ENCODE measurements at regions not wholly inside any gene's neighbourhood (a gene's known extent, or its start where the extent isn't known, plus 50 kb on each side); places are given as distances from the start of the nearest gene placed in this dataset.
A peak's percentile ranks its signal among the peaks of the same experiment; 100 is the strongest.

DNA sequence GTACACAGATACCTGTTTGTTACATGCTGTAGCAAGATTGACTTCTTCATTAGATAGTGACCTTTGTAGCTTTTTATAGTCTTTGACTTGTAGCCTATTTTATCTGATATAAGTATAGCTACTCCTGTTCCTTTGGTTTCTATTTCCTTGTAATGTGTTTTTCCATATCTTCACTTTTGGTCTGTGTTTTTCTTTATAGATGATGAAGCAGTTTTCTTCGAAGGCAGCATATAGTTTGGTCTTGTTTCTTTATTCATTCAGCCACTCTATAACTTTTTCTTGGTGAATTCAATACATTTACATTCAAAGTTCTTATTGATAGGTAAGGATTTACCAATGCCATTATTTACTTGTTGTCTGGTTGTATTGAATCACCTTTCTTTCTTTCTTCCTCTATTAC lies 1357.3 kb upstream of the EYS start:
- no peak for DNase-seq (ENCODE audit: low read depth)
- no peak overlapping the region for H3K4me3 ChIP-seq (replicated peaks; ENCODE audit: low read depth, low read length)
- TF ChIP-seq, protein P1, sequence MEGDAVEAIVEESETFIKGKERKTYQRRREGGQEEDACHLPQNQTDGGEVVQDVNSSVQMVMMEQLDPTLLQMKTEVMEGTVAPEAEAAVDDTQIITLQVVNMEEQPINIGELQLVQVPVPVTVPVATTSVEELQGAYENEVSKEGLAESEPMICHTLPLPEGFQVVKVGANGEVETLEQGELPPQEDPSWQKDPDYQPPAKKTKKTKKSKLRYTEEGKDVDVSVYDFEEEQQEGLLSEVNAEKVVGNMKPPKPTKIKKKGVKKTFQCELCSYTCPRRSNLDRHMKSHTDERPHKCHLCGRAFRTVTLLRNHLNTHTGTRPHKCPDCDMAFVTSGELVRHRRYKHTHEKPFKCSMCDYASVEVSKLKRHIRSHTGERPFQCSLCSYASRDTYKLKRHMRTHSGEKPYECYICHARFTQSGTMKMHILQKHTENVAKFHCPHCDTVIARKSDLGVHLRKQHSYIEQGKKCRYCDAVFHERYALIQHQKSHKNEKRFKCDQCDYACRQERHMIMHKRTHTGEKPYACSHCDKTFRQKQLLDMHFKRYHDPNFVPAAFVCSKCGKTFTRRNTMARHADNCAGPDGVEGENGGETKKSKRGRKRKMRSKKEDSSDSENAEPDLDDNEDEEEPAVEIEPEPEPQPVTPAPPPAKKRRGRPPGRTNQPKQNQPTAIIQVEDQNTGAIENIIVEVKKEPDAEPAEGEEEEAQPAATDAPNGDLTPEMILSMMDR (IDR thresholded peaks at IDR 0.05; ENCODE audit: low read length, missing control alignments), result no peak

DNA sequence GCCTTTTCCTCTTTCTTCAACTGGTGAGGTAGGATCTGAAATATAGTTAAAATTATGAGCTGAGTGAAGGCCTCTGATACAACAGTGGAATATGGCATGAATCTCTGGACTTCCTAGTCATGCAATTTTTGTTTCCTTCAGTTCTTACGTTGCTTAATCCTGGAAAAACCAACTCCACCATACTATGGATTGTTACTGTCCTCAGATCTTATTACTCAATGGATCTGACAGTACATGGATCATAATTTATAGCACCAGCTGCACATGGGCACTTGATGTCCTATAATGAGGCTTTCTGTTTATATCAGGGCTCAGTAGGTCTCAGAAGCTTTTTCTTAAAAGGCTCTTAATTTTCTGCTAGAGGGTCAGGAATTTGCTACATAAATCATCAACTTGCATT lies 1341.0 kb upstream of the EYS start:
- TF ChIP-seq, protein P1 (IDR thresholded peaks at IDR 0.05; ENCODE audit: low read length, missing control alignments), result no peak
- DNase-seq (ENCODE audit: low read depth), result peak; percentile 1
- H3K4me3 ChIP-seq (replicated peaks; ENCODE audit: low read depth, low read length), result no peak overlapping the region

DNA sequence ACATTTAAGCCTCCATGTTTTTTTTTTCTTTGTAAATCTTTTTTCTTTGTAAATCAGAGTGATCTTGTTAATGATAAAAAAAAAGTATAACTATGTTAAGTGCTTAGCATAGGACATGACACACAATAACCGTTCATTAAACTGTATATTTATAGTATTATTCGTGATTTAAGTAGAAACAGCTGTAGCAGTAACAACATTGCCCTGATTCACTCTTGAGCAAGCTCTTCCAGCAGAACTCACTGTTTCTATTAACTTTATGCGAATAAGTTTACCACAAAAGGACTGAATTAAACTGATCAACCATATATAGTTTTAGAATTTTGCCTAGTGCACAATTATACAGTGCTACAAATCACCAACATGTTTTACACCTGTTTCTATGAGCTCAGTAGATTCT lies 1338.0 kb upstream of the EYS start:
- no peak overlapping the region for H3K4me3 ChIP-seq (replicated peaks; ENCODE audit: low read depth, low read length)
- TF ChIP-seq, protein P1 (IDR thresholded peaks at IDR 0.05; ENCODE audit: low read length, missing control alignments), result no peak
- DNase-seq (ENCODE audit: low read depth), result no peak

DNA sequence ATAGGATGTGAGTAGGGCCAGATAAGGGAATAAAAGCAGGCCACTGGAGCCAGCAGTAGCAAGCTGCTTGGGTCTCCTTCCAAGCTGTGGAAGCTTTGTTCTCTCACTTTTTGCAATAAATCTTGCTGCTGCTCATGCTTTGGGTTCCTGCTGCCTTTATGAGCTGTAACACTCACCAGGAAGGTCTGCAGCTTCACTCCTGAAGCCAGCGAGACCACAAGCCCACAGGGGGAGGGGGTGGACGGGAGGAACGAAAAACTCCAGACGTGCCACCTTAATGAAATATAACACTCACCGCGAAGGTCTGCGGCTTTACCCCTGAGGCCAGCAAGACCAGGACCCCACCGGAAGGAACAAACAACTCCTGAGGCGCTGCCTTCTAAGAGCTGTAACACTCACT lies 1324.4 kb upstream of the EYS start:
- no peak for DNase-seq (ENCODE audit: low read depth)
- TF ChIP-seq, protein P1 (IDR thresholded peaks at IDR 0.05; ENCODE audit: low read length, missing control alignments), result no peak
- H3K4me3 ChIP-seq (replicated peaks; ENCODE audit: low read depth, low read length), result no peak overlapping the region

DNA sequence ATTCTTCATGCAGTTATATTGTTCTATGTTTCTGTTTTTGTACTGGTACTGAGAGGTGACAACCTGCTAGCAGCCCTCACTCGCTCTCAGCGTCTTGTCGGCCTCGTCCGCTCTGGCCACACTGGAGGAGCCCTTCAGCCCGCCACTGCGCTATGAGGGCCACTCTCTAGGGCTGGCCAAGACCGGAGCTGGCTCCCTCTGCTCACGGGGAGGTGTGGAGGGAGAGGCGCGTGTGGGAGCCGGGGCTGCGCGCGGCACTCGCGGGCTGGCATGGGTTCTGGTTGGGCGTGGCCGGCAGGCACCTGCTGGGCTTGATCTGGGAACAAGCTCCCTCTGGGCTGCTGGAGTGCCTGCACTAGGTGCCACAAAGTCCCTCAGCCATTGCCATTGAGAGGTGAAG lies 1323.8 kb upstream of the EYS start:
- no peak overlapping the region for H3K4me3 ChIP-seq (replicated peaks; ENCODE audit: low read depth, low read length)
- DNase-seq (ENCODE audit: low read depth), result no peak
- TF ChIP-seq, protein P1 (IDR thresholded peaks at IDR 0.05; ENCODE audit: low read length, missing control alignments), result no peak

DNA sequence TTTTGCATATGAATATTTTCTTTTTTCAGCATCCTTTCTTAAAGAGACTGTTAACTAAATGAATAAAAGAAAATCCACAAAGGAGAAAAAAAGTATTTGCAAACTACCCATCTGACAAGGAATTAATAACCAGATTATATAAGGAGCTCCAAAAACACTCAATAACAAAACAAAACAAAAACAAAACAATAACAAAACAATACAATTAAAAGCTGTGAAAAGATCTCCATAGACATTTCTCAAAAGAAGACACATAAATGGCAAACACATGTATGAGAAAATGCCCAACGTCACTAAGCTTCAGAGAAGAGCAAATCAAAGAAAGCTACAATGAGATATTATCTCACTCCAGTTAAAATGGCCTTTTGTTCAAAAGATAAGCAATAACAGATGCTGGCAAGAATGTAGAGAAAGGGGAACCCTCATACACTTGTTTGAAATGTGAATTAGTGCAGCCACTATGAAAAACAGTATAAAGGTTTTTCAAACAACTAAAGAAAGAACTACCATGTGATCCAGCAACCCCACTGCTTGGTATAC lies 1310.0 kb upstream of the EYS start:
- no peak for DNase-seq (ENCODE audit: low read depth)
- TF ChIP-seq, protein P1 (IDR thresholded peaks at IDR 0.05; ENCODE audit: low read length, missing control alignments), result no peak
- no peak overlapping the region for H3K4me3 ChIP-seq (replicated peaks; ENCODE audit: low read depth, low read length)

DNA sequence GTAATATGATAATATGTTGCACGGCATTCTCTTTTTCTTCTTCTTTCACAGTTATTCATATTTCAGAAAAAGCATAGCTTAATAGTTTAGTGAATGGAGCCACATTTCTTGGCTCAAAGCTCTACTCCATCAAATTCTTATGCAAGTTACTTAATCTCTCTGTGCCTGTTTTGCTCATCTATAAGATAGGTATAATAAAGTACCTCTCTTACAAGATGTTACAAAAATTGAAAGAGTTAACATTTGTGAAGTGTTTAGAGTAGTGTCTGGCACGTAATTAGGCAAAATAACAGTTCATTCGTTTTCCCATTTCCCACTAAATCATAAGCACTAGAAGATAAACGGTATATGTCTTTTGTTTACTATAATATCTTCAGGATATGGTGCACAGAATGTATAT lies 1304.4 kb upstream of the EYS start:
- TF ChIP-seq, protein P1 (IDR thresholded peaks at IDR 0.05; ENCODE audit: low read length, missing control alignments), result no peak
- DNase-seq (ENCODE audit: low read depth), result no peak
- no peak overlapping the region for H3K4me3 ChIP-seq (replicated peaks; ENCODE audit: low read depth, low read length)

Data from fibroblast of pulmonary artery (primary cell).